GM12878 (cell line): ENCODE measurements at regions not wholly inside any gene's neighbourhood (a gene's known extent, or its start where the extent isn't known, plus 50 kb on each side); places are given as distances from the start of the nearest gene placed in this dataset.

Experiments
- ATAC-seq: fragments of 200-7000 bp; cut with Tn5 transposase; 3 replicates; pipeline ENCODE4 v1.9.1; 2020; ENCODE audit warnings: mild to moderate bottlenecking, moderate library complexity
- BruUV-seq: library from RNA; stranded (reverse); fragments of 400-500 nt; replicated peaks from 2 replicates; lab custom pipeline; 2021; lab: Mats Ljungman, UMichigan
- CTCF ChIA-PET: fragments of 300-600 bp; sonication (Branson Sonifier 250); formaldehyde crosslinking; extraction: SDS; loops from one replicate; lab custom pipeline; 2021; ENCODE audit warnings: inconsistent platforms; lab: Yijun Ruan, JAX
- POLR2A ChIA-PET: fragments of 350-600 bp; formaldehyde crosslinking; extraction: SDS; loops from one replicate; lab custom pipeline; 2021; ENCODE audit warnings: inconsistent platforms; lab: Charles Lee
- RAD21 ChIA-PET: fragments of 300-600 bp; sonication (Branson Sonifier 250); formaldehyde crosslinking; loops from one replicate; lab custom pipeline; 2023; ENCODE audit warnings: antibody characterized with exemption; ENCODE audit not compliant: unreplicated experiment; lab: Charles Lee
- SMC1A ChIA-PET: fragments of 300-600 bp; sonication (Branson Sonifier 250); formaldehyde crosslinking; loops from one replicate; lab custom pipeline; 2023; ENCODE audit not compliant: unreplicated experiment, uncharacterized antibody; lab: Charles Lee
- DNase-seq: peaks from one replicate; pipeline ENCODE4 v3.0.0-alpha.2; 2011; ENCODE audit warnings: low read depth, low spot score
- FAIRE-seq: peaks from 3 replicates; lab custom pipeline; 2011; peaks lifted over from hg19 to GRCh38; lab: Jason Lieb, UNC
- H2AFZ ChIP-seq: 2 replicates; pipeline ENCODE4 v1.6.0; 2011; ENCODE audit warnings: low read depth, low read length, control low read depth; ENCODE audit not compliant: control insufficient read depth
- H3K27ac ChIP-seq: 2 replicates; pipeline ENCODE4 v1.5.1; 2011; ENCODE audit warnings: control low read depth; ENCODE audit not compliant: control insufficient read depth, insufficient read depth
- H3K27me3 ChIP-seq, 2 experiments: replicated peaks in 1 of 2; 2 replicates each; pipeline versions ENCODE4 v1.6.0 to v1.6.1; 2011; ENCODE audit warnings: low read length in 1 of 2; ENCODE audit not compliant: control insufficient read depth in 2 of 2, insufficient read depth in 2 of 2
- H3K36me3 ChIP-seq, 2 experiments: 2 replicates each; pipeline ENCODE4 v1.5.1; 2011; ENCODE audit warnings: low read length in 1 of 2; ENCODE audit not compliant: control insufficient read depth in 2 of 2, insufficient read depth in 2 of 2
- H3K4me1 ChIP-seq: 2 replicates; pipeline ENCODE4 v1.6.1; 2011; ENCODE audit warnings: mild to moderate bottlenecking, low read length, moderate library complexity, mixed read lengths; ENCODE audit not compliant: control insufficient read depth, insufficient read depth
- H3K4me2 ChIP-seq: 2 replicates; pipeline ENCODE4 v1.6.0; 2011; ENCODE audit warnings: control low read depth; ENCODE audit not compliant: control insufficient read depth, insufficient read depth
- H3K4me3 ChIP-seq: fragments of 200-600 bp; sonication (generic); 2 replicates; pipeline ENCODE4 v1.5.1; 2016
- H3K79me2 ChIP-seq: 2 replicates; pipeline ENCODE4 v1.6.0; 2011; ENCODE audit warnings: low read length; ENCODE audit not compliant: control insufficient read depth, insufficient read depth
- H3K9ac ChIP-seq: 2 replicates; pipeline ENCODE4 v1.8.0; 2011; ENCODE audit warnings: low read length, control low read depth, mixed read lengths; ENCODE audit not compliant: control insufficient read depth, insufficient read depth
- H3K9me3 ChIP-seq: replicated peaks from 3 replicates; pipeline ENCODE4 v1.5.1; 2011; ENCODE audit warnings: mild to moderate bottlenecking, low read length; ENCODE audit not compliant: control insufficient read depth, insufficient read depth
- H4K20me1 ChIP-seq: 2 replicates; pipeline ENCODE4 v1.6.0; 2011; ENCODE audit not compliant: control insufficient read depth, insufficient read depth
- MTA3 ChIP-seq: IDR thresholded peaks from 2 replicates; pipeline ENCODE4 v1.6.1; 2012; ENCODE audit warnings: low read length, inconsistent platforms, borderline replicate concordance
- PAX5 ChIP-seq: IDR thresholded peaks from 2 replicates; pipeline ENCODE4 v1.6.1; 2011; ENCODE audit warnings: low read depth, low read length, borderline replicate concordance
- RCOR1 ChIP-seq: conservative IDR thresholded peaks from 2 replicates; pipeline ENCODE4 v1.6.1; 2012; ENCODE audit warnings: low read depth, low read length, improper control_type of control experiment
- RELA ChIP-seq: fragments of 450-650 bp; IDR thresholded peaks from 2 replicates; pipeline ENCODE4 v1.8.0; 2014; ENCODE audit warnings: borderline replicate concordance; ENCODE audit not compliant: partially characterized antibody
- SIX5 ChIP-seq: IDR thresholded peaks from 2 replicates; pipeline ENCODE4 v1.6.1; 2011; ENCODE audit warnings: mild to moderate bottlenecking, low read depth, low read length, moderate library complexity; ENCODE audit not compliant: severe bottlenecking
- ZNF622 ChIP-seq: fragments of 450-650 bp; IDR thresholded peaks from 2 replicates; pipeline ENCODE4 v1.6.1; 2017; ENCODE audit warnings: mild to moderate bottlenecking, inconsistent platforms
- WGBS: methylation state at CpG from one replicate; pipeline ENCODE4 v1.1.6; 2016; ENCODE audit warnings: low lambda C conversion rate; ENCODE audit not compliant: insufficient replicate concordance, insufficient coverage; ENCODE audit errors: missing lambda C conversion rate; 5-methylcytosine and 5-hydroxymethylcytosine counted together
- in situ Hi-C: fragments of 300-500 bp; cut with MboI; formaldehyde crosslinking; loops from 9 replicates; pipeline ENCODE4 v1.14.3; 2018; ENCODE audit warnings: mixed read lengths
- intact Hi-C: fragments of 100-400 bp; cut with micrococcal nuclease; formaldehyde crosslinking; loops from one replicate; pipeline ENCODE4 v1.14.2; 2022; ENCODE audit not compliant: unreplicated experiment

GRCh38 chr6:90390379-90390778, 93.7 kb upstream of the BACH2 start:
- H3K4me2 ChIP-seq, result no peak overlapping the region
- BruUV-seq, result no TSS peak
- ChIA-PET POLR2A (no interaction called here), CTCF (interaction anchor here (1.3 to 1.4 kb wide), 2 partner anchors 8 to 450 kb away, joined by 4 to 6 read pairs; no protein-coding TSS in a partner anchor), RAD21 (interaction anchor here (1.1 kb wide), 1 partner anchor 140 kb away, joined by 3 read pairs; no protein-coding TSS in a partner anchor), SMC1A (interaction anchor here (1.3 to 1.9 kb wide), 3 partner anchors 10 to 450 kb away, joined by 3 to 7 read pairs (median 5); no protein-coding TSS in a partner anchor)
- H3K4me3 ChIP-seq, result no peak overlapping the region
- peaks cover 0 to 3% of the 10 kb centered on the region in 2 experiments; a peak in 1 of 4 replicates for H3K27me3 ChIP-seq
- no peaks in the 10 kb centered on the region for H3K9me3 ChIP-seq
- H3K27ac ChIP-seq, result no peak overlapping the region
- H3K9ac ChIP-seq, result no peak overlapping the region
- DNase-seq, result no peak
- H2AFZ ChIP-seq, result no peak overlapping the region
- FAIRE-seq, result no peak
- no peaks in the 10 kb centered on the region for H3K79me2 ChIP-seq
- ATAC-seq, result no peak
- intact Hi-C loops, result loop anchor here (5.0 kb wide), 2 partner anchors 103 to 433 kb away; no protein-coding TSS in a partner anchor
- in situ Hi-C loops, result loop anchor here (10.0 kb wide), 1 partner anchor 446 kb away; no protein-coding TSS in a partner anchor
- no peaks in the 10 kb centered on the region for H4K20me1 ChIP-seq
- no peaks in the 10 kb centered on the region for H3K36me3 ChIP-seq
- TF ChIP-seq RCOR1 (no peak), MTA3 (no peak)
- TF ChIP-seq, all 136 proteins: peak for 0
- no peaks in the 10 kb centered on the region for H3K4me1 ChIP-seq

DNA sequence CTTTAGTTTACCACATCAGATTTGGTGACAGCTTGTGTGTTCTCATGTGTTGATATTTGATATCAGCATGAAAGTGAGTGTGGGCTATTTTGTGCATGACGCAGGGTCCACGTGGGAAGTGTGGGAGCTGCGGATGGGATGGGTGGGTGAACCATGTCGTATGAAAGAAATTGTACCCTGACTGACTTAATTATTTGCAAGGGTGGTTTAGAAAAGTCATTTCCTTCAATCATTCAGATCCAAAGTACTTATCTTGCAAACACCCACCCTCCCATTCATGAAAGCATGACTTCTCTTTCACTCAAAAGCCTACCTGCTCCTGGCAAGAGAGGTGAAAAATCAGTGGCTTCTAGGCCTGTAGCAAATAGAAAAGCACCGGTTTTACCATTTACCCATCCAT, 91.8 kb upstream of the BACH2 start:
- SMC1A ChIA-PET, result interaction anchor here (1.1 to 1.4 kb wide), 3 partner anchors 9 to 448 kb away, joined by 4 read pairs; no protein-coding TSS in a partner anchor
- in situ Hi-C loops (no loop called here), intact Hi-C loops (no loop called here)
- H2AFZ ChIP-seq, result no peak overlapping the region
- POLR2A ChIA-PET, result no interaction called here
- no TSS peak for BruUV-seq
- no peak overlapping the region for H3K4me3 ChIP-seq
- TF ChIP-seq ZNF622 (no peak), SIX5 (no peak), RELA (no peak), PAX5 (no peak)
- FAIRE-seq (no peak), ATAC-seq (no peak), DNase-seq (no peak)
- H3K27ac ChIP-seq, result no peak overlapping the region
- H3K9ac ChIP-seq, result no peak overlapping the region
- CTCF ChIA-PET, result interaction anchor here (0.6 to 1.2 kb wide), 3 partner anchors 9 to 824 kb away, joined by 3 to 5 read pairs (median 3); no protein-coding TSS in a partner anchor
- H3K4me2 ChIP-seq, result no peak overlapping the region
- RAD21 ChIA-PET, result no interaction called here
- H3K79me2 ChIP-seq, result no peaks in the 10 kb centered on the region
- WGBS, result 35% methylated on average over 5 of the region's 5 CpGs
- H3K27me3 ChIP-seq, result peaks cover 0 to 3% of the 10 kb centered on the region in 2 experiments; a peak in 1 of 4 replicates
- H4K20me1 ChIP-seq, result no peaks in the 10 kb centered on the region
- no peaks in the 10 kb centered on the region for H3K9me3 ChIP-seq
- H3K36me3 ChIP-seq, result no peaks in the 10 kb centered on the region
- no peaks in the 10 kb centered on the region for H3K4me1 ChIP-seq
